GM12878 (cell line): ENCODE measurements at regions not wholly inside any gene's neighbourhood (a gene's known extent, or its start where the extent isn't known, plus 50 kb on each side); places are given as distances from the start of the nearest gene placed in this dataset.

Source experiments
- ATAC-seq: fragments of 200-7000 bp; cut with Tn5 transposase; 3 replicates; pipeline ENCODE4 v1.9.1; 2020; ENCODE audit warnings: mild to moderate bottlenecking, moderate library complexity
- BruUV-seq: library from RNA; stranded (reverse); fragments of 400-500 nt; replicated peaks from 2 replicates; lab custom pipeline; 2021; lab: Mats Ljungman, UMichigan
- CTCF ChIA-PET: fragments of 300-600 bp; sonication (Branson Sonifier 250); formaldehyde crosslinking; extraction: SDS; loops from one replicate; lab custom pipeline; 2021; ENCODE audit warnings: inconsistent platforms; lab: Yijun Ruan, JAX
- POLR2A ChIA-PET: fragments of 350-600 bp; formaldehyde crosslinking; extraction: SDS; loops from one replicate; lab custom pipeline; 2021; ENCODE audit warnings: inconsistent platforms; lab: Charles Lee
- RAD21 ChIA-PET: fragments of 300-600 bp; sonication (Branson Sonifier 250); formaldehyde crosslinking; loops from one replicate; lab custom pipeline; 2023; ENCODE audit warnings: antibody characterized with exemption; ENCODE audit not compliant: unreplicated experiment; lab: Charles Lee
- SMC1A ChIA-PET: fragments of 300-600 bp; sonication (Branson Sonifier 250); formaldehyde crosslinking; loops from one replicate; lab custom pipeline; 2023; ENCODE audit not compliant: unreplicated experiment, uncharacterized antibody; lab: Charles Lee
- DNase-seq: peaks from one replicate; pipeline ENCODE4 v3.0.0-alpha.2; 2011; ENCODE audit warnings: low read depth, low spot score
- FAIRE-seq: peaks from 3 replicates; lab custom pipeline; 2011; peaks lifted over from hg19 to GRCh38; lab: Jason Lieb, UNC
- H2AFZ ChIP-seq: 2 replicates; pipeline ENCODE4 v1.6.0; 2011; ENCODE audit warnings: low read depth, low read length, control low read depth; ENCODE audit not compliant: control insufficient read depth
- H3K27ac ChIP-seq: 2 replicates; pipeline ENCODE4 v1.5.1; 2011; ENCODE audit warnings: control low read depth; ENCODE audit not compliant: control insufficient read depth, insufficient read depth
- H3K27me3 ChIP-seq, 2 experiments: replicated peaks in 1 of 2; 2 replicates each; pipeline versions ENCODE4 v1.6.0 to v1.6.1; 2011; ENCODE audit warnings: low read length in 1 of 2; ENCODE audit not compliant: control insufficient read depth in 2 of 2, insufficient read depth in 2 of 2
- H3K36me3 ChIP-seq, 2 experiments: 2 replicates each; pipeline ENCODE4 v1.5.1; 2011; ENCODE audit warnings: low read length in 1 of 2; ENCODE audit not compliant: control insufficient read depth in 2 of 2, insufficient read depth in 2 of 2
- H3K4me1 ChIP-seq: 2 replicates; pipeline ENCODE4 v1.6.1; 2011; ENCODE audit warnings: mild to moderate bottlenecking, low read length, moderate library complexity, mixed read lengths; ENCODE audit not compliant: control insufficient read depth, insufficient read depth
- H3K4me2 ChIP-seq: 2 replicates; pipeline ENCODE4 v1.6.0; 2011; ENCODE audit warnings: control low read depth; ENCODE audit not compliant: control insufficient read depth, insufficient read depth
- H3K4me3 ChIP-seq: fragments of 200-600 bp; sonication (generic); 2 replicates; pipeline ENCODE4 v1.5.1; 2016
- H3K79me2 ChIP-seq: 2 replicates; pipeline ENCODE4 v1.6.0; 2011; ENCODE audit warnings: low read length; ENCODE audit not compliant: control insufficient read depth, insufficient read depth
- H3K9ac ChIP-seq: 2 replicates; pipeline ENCODE4 v1.8.0; 2011; ENCODE audit warnings: low read length, control low read depth, mixed read lengths; ENCODE audit not compliant: control insufficient read depth, insufficient read depth
- H3K9me3 ChIP-seq: replicated peaks from 3 replicates; pipeline ENCODE4 v1.5.1; 2011; ENCODE audit warnings: mild to moderate bottlenecking, low read length; ENCODE audit not compliant: control insufficient read depth, insufficient read depth
- H4K20me1 ChIP-seq: 2 replicates; pipeline ENCODE4 v1.6.0; 2011; ENCODE audit not compliant: control insufficient read depth, insufficient read depth
- RAD21 ChIP-seq: IDR thresholded peaks from 2 replicates; pipeline ENCODE4 v1.6.1; 2011; ENCODE audit warnings: mild to moderate bottlenecking, low read depth, low read length, moderate library complexity; ENCODE audit not compliant: insufficient read depth
- WGBS: methylation state at CpG from one replicate; pipeline ENCODE4 v1.1.6; 2016; ENCODE audit warnings: low lambda C conversion rate; ENCODE audit not compliant: insufficient replicate concordance, insufficient coverage; ENCODE audit errors: missing lambda C conversion rate; 5-methylcytosine and 5-hydroxymethylcytosine counted together
- in situ Hi-C: fragments of 300-500 bp; cut with MboI; formaldehyde crosslinking; loops from 9 replicates; pipeline ENCODE4 v1.14.3; 2018; ENCODE audit warnings: mixed read lengths
- intact Hi-C: fragments of 100-400 bp; cut with micrococcal nuclease; formaldehyde crosslinking; loops from one replicate; pipeline ENCODE4 v1.14.2; 2022; ENCODE audit not compliant: unreplicated experiment
- TF ChIP-seq, protein P1 (sequence below): IDR thresholded peaks from 2 replicates; pipeline ENCODE4 v1.6.1; 2011; ENCODE audit warnings: borderline replicate concordance, low read depth, mild to moderate bottlenecking, moderate library complexity, low read length; ENCODE audit not compliant: insufficient read depth, poor library complexity, severe bottlenecking
- TF ChIP-seq, protein P2 (sequence below): fragments of 450-650 bp; formaldehyde crosslinking; IDR thresholded peaks from 2 replicates; pipeline ENCODE4 v1.4.0; 2022; ENCODE audit warnings: mild to moderate bottlenecking, moderate library complexity
- TF ChIP-seq, protein P3 (sequence below), 3 experiments: IDR thresholded peaks in 2 of 3; conservative IDR thresholded peaks in 1 of 3; 2 replicates each; pipeline ENCODE4 v1.5.1; 2011; ENCODE audit warnings: low read depth in 3 of 3, low read length in 3 of 3, mild to moderate bottlenecking in 3 of 3, control low read depth in 2 of 3, moderate library complexity in 2 of 3, inconsistent platforms in 1 of 3, mixed read lengths in 1 of 3; ENCODE audit not compliant: control insufficient read depth in 2 of 3, insufficient read depth in 1 of 3; ENCODE audit errors: extremely low read depth in 1 of 3
- TF ChIP-seq, protein P4 (sequence below): fragments of 450-650 bp; IDR thresholded peaks from 2 replicates; pipeline ENCODE4 v1.6.1; 2014; ENCODE audit warnings: mild to moderate bottlenecking

DNA sequence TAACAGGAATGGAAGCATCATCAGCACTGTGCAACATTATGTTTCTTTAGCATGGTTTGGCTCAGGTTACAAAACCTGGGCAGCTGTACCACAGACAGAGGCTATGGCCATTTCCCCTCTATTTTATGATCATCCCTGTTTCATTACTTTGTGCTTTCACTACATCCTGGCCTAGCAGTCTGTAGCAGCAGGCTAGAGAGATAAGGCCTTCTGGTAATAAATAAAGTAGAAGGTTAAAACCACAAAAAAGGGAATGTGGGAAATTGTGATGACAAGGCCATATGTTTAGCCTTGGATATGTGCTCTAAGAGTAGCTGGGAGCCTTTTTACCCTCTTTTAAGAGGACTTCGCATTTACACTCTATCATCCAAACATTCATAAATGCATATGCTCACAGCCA is 266.2 kb upstream of the PHF14 start (continued):
- TF ChIP-seq, protein P1, sequence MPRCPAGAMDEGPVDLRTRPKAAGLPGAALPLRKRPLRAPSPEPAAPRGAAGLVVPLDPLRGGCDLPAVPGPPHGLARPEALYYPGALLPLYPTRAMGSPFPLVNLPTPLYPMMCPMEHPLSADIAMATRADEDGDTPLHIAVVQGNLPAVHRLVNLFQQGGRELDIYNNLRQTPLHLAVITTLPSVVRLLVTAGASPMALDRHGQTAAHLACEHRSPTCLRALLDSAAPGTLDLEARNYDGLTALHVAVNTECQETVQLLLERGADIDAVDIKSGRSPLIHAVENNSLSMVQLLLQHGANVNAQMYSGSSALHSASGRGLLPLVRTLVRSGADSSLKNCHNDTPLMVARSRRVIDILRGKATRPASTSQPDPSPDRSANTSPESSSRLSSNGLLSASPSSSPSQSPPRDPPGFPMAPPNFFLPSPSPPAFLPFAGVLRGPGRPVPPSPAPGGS = no peak
- TF ChIP-seq, all 136 proteins: peak for 0

DNA sequence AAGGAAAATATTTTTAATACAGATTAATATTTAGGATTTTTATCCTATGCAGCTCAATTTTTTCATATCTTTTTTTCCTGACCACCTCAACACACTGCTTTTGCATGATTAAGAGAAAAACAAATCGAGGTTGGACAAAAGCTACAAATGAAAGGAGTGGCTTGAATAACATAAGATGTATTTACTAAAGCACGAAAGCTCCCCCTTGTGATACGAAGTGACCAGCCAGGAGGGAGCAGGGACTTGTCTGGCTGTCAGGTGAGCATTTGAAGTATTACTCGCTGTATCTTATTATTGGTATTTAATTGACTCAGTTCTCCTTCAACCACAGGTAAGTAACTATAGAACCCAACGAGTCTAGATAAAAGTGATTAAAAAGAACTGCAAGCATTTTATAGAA is 265.2 kb upstream of the PHF14 start:
- DNase-seq (no peak), ATAC-seq (peak; percentile 29; the same call in 1 of the 3 replicates), FAIRE-seq (no peak)
- Histone ChIP-seq H3K9ac (no peak overlapping the region), H3K27ac (no peak overlapping the region), H4K20me1 (no peaks in the 10 kb centered on the region), H3K4me2 (no peak overlapping the region), H3K27me3 (no peaks in the 10 kb centered on the region), H2AFZ (no peak overlapping the region), H3K36me3 (no peaks in the 10 kb centered on the region), H3K4me3 (no peak overlapping the region), H3K79me2 (no peaks in the 10 kb centered on the region), H3K4me1 (peaks cover 5% of the 10 kb centered on the region), H3K9me3 (no peaks in the 10 kb centered on the region)
- TF ChIP-seq, protein P2, sequence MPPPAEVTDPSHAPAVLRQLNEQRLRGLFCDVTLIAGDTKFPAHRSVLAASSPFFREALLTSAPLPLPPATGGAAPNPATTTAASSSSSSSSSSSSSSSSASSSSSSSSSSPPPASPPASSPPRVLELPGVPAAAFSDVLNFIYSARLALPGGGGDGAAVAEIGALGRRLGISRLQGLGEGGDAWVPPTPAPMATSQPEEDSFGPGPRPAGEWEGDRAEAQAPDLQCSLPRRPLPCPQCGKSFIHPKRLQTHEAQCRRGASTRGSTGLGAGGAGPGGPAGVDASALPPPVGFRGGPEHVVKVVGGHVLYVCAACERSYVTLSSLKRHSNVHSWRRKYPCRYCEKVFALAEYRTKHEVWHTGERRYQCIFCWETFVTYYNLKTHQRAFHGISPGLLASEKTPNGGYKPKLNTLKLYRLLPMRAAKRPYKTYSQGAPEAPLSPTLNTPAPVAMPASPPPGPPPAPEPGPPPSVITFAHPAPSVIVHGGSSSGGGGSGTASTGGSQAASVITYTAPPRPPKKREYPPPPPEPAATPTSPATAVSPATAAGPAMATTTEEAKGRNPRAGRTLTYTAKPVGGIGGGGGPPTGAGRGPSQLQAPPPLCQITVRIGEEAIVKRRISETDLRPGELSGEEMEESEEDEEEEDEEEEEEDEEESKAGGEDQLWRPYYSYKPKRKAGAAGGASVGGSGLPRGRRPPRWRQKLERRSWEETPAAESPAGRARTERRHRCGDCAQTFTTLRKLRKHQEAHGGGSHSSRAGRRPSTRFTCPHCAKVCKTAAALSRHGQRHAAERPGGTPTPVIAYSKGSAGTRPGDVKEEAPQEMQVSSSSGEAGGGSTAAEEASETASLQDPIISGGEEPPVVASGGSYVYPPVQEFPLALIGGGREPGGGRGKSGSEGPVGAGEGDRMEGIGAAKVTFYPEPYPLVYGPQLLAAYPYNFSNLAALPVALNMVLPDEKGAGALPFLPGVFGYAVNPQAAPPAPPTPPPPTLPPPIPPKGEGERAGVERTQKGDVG (CRISPR knock-in tag) = no peak
- peak; percentile 29; the same call in 1 of the 2 replicates for TF ChIP-seq RAD21
- TF ChIP-seq, protein P3, sequence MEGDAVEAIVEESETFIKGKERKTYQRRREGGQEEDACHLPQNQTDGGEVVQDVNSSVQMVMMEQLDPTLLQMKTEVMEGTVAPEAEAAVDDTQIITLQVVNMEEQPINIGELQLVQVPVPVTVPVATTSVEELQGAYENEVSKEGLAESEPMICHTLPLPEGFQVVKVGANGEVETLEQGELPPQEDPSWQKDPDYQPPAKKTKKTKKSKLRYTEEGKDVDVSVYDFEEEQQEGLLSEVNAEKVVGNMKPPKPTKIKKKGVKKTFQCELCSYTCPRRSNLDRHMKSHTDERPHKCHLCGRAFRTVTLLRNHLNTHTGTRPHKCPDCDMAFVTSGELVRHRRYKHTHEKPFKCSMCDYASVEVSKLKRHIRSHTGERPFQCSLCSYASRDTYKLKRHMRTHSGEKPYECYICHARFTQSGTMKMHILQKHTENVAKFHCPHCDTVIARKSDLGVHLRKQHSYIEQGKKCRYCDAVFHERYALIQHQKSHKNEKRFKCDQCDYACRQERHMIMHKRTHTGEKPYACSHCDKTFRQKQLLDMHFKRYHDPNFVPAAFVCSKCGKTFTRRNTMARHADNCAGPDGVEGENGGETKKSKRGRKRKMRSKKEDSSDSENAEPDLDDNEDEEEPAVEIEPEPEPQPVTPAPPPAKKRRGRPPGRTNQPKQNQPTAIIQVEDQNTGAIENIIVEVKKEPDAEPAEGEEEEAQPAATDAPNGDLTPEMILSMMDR (IDR thresholded peaks at IDR 0.05 in 2 of 3, conservative IDR thresholded peaks at IDR 0.05 in 1 of 3; ENCODE audit: control insufficient read depth in 2 of 3, extremely low read depth in 1 of 3, insufficient read depth in 1 of 3, low read depth in 3 of 3, low read length in 3 of 3) = peak in 2 of 3 experiments; percentile 2 to 13; a peak in 2 of 6 replicates
- TF ChIP-seq, protein P4, sequence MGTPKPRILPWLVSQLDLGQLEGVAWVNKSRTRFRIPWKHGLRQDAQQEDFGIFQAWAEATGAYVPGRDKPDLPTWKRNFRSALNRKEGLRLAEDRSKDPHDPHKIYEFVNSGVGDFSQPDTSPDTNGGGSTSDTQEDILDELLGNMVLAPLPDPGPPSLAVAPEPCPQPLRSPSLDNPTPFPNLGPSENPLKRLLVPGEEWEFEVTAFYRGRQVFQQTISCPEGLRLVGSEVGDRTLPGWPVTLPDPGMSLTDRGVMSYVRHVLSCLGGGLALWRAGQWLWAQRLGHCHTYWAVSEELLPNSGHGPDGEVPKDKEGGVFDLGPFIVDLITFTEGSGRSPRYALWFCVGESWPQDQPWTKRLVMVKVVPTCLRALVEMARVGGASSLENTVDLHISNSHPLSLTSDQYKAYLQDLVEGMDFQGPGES = no peak
- POLR2A ChIA-PET = no interaction called here
- in situ Hi-C loops (no loop called here), intact Hi-C loops (loop anchor here (5.0 kb wide), 1 partner anchor 61 kb away; no protein-coding TSS in a partner anchor)
- CTCF ChIA-PET = interaction anchor here (1.5 kb wide), 2 partner anchors 70 to 71 kb away, joined by 4 read pairs; no protein-coding TSS in a partner anchor
- SMC1A ChIA-PET = no interaction called here
- no TSS peak for BruUV-seq
- RAD21 ChIA-PET = no interaction called here
- WGBS = 24% methylated on average over 5 of the region's 5 CpGs
